Loucy (cell line): ENCODE measurements at regions not wholly inside any gene's neighbourhood (a gene's known extent, or its start where the extent isn't known, plus 50 kb on each side); places are given as distances from the start of the nearest gene placed in this dataset.

Experiments used
- H2AFZ ChIP-seq: fragments of 200-600 bp; sonication (generic); 2 replicates; pipeline ENCODE4 v1.6.0; 2016; ENCODE audit warnings: antibody characterized with exemption, mild to moderate bottlenecking, low read length, moderate library complexity
- H3F3A ChIP-seq: fragments of 200-600 bp; 2 replicates; pipeline ENCODE4 v1.6.0; 2016; ENCODE audit warnings: antibody characterized with exemption, low read depth, mild to moderate bottlenecking
- H3K27me3 ChIP-seq: fragments of 200-600 bp; sonication (generic); 2 replicates; pipeline ENCODE4 v1.6.1; 2014; ENCODE audit warnings: low read length, mild to moderate bottlenecking; ENCODE audit not compliant: insufficient read depth, poor library complexity, severe bottlenecking
- H3K36me3 ChIP-seq: fragments of 200-600 bp; sonication (generic); 2 replicates; pipeline ENCODE4 v1.6.1; 2016; ENCODE audit warnings: low read length; ENCODE audit not compliant: insufficient read depth
- H3K4me1 ChIP-seq: fragments of 200-600 bp; sonication (generic); 2 replicates; pipeline ENCODE4 v1.5.1; 2014; ENCODE audit warnings: low read length, mild to moderate bottlenecking; ENCODE audit not compliant: insufficient read depth, poor library complexity, severe bottlenecking
- H3K4me2 ChIP-seq: fragments of 200-600 bp; sonication (generic); 2 replicates; pipeline ENCODE4 v1.6.0; 2014; ENCODE audit warnings: antibody characterized with exemption, low read length, low read depth, mild to moderate bottlenecking; ENCODE audit not compliant: poor library complexity, severe bottlenecking
- H3K4me3 ChIP-seq: fragments of 200-600 bp; sonication (generic); 2 replicates; pipeline ENCODE4 v1.5.1; 2014; ENCODE audit warnings: low read length, mild to moderate bottlenecking, mixed read lengths; ENCODE audit not compliant: poor library complexity, severe bottlenecking
- H3K79me2 ChIP-seq: fragments of 200-600 bp; sonication (generic); 2 replicates; pipeline ENCODE4 v1.6.1; 2014; ENCODE audit warnings: low read length; ENCODE audit not compliant: insufficient read depth
- H3K9ac ChIP-seq: fragments of 200-600 bp; sonication (generic); 2 replicates; pipeline ENCODE4 v1.6.0; 2014; ENCODE audit warnings: mild to moderate bottlenecking, low read depth, low read length, moderate library complexity; ENCODE audit not compliant: poor library complexity, severe bottlenecking
- H3K9me2 ChIP-seq: fragments of 200-600 bp; sonication (generic); replicated peaks from 2 replicates; pipeline ENCODE4 v1.6.1; 2016; ENCODE audit warnings: low read depth, low read length, mixed read lengths
- H3K9me3 ChIP-seq: fragments of 200-600 bp; sonication (generic); 2 replicates; pipeline ENCODE4 v1.6.1; 2014; ENCODE audit warnings: mild to moderate bottlenecking, antibody characterized with exemption, low read length, low read depth; ENCODE audit not compliant: insufficient read depth
- H4K20me1 ChIP-seq: fragments of 200-600 bp; sonication (generic); 2 replicates; pipeline ENCODE4 v1.6.0; 2014; ENCODE audit warnings: antibody characterized with exemption, low read length, mild to moderate bottlenecking; ENCODE audit not compliant: insufficient read depth, poor library complexity, severe bottlenecking
- CTCF ChIP-seq: fragments of 200-600 bp; sonication (generic); conservative IDR thresholded peaks from 2 replicates; pipeline ENCODE4 v1.5.1; 2014; ENCODE audit warnings: mild to moderate bottlenecking, antibody characterized with exemption, low read length
- EZH2phosphoT487 ChIP-seq: fragments of 200-600 bp; IDR thresholded peaks from 2 replicates; pipeline ENCODE4 v1.6.1; 2018; ENCODE audit warnings: antibody characterized with exemption, mild to moderate bottlenecking, moderate library complexity, borderline replicate concordance

GRCh38 chr6:15779726-15780125 lies 116.9 kb upstream of the DTNBP1 start:
- no peaks in the 10 kb centered on the region for H4K20me1 ChIP-seq
- no peaks in the 10 kb centered on the region for H3K27me3 ChIP-seq
- no peaks in the 10 kb centered on the region for H3F3A ChIP-seq
- H3K4me3 ChIP-seq: no peak overlapping the region
- no peak overlapping the region for H3K9ac ChIP-seq
- H3K9me3 ChIP-seq: no peaks in the 10 kb centered on the region
- no peaks in the 10 kb centered on the region for H3K79me2 ChIP-seq
- H3K36me3 ChIP-seq: no peaks in the 10 kb centered on the region
- no peaks in the 10 kb centered on the region for H3K4me1 ChIP-seq
- TF ChIP-seq EZH2phosphoT487 (no peak), CTCF (no peak)
- H3K4me2 ChIP-seq: no peak overlapping the region
- H2AFZ ChIP-seq: no peak overlapping the region
- H3K9me2 ChIP-seq: no peaks in the 10 kb centered on the region

GRCh38 chr6:15776458-15776980 lies 113.7 kb upstream of the DTNBP1 start:
- no peak for TF ChIP-seq CTCF
- no peak for TF ChIP-seq EZH2phosphoT487
- H2AFZ ChIP-seq: no peak overlapping the region
- H3F3A ChIP-seq: no peaks in the 10 kb centered on the region
- no peaks in the 10 kb centered on the region for H3K9me2 ChIP-seq
- H3K27me3 ChIP-seq: no peaks in the 10 kb centered on the region
- no peak overlapping the region for H3K4me3 ChIP-seq
- H3K9me3 ChIP-seq: no peaks in the 10 kb centered on the region
- H3K4me1 ChIP-seq: no peaks in the 10 kb centered on the region
- H3K79me2 ChIP-seq: no peaks in the 10 kb centered on the region
- H4K20me1 ChIP-seq: no peaks in the 10 kb centered on the region
- H3K9ac ChIP-seq: no peak overlapping the region
- H3K4me2 ChIP-seq: no peak overlapping the region
- H3K36me3 ChIP-seq: no peaks in the 10 kb centered on the region

- Histone ChIP-seq H3K9ac (no peak overlapping the region), H3K4me2 (no peak overlapping the region), H3K27me3 (no peaks in the 10 kb centered on the region), H3K9me3 (no peaks in the 10 kb centered on the region), H3K36me3 (no peaks in the 10 kb centered on the region), H3F3A (no peaks in the 10 kb centered on the region), H4K20me1 (no peaks in the 10 kb centered on the region), H3K79me2 (no peaks in the 10 kb centered on the region), H3K9me2 (no peaks in the 10 kb centered on the region), H3K4me1 (peaks cover under 1% of the 10 kb centered on the region), H3K4me3 (no peak overlapping the region), H2AFZ (no peak overlapping the region)
- TF ChIP-seq CTCF: no peak
- TF ChIP-seq EZH2phosphoT487: no peak
These were observed 112.9 kb upstream of the DTNBP1 start for GRCh38 chr6:15775741-15776140.
